NCI-H82 (cell line): ENCODE measurements at regions not wholly inside any gene's neighbourhood (a gene's known extent, or its start where the extent isn't known, plus 50 kb on each side); places are given as distances from the start of the nearest gene placed in this dataset.
"Not testable (repeated sequence)": the region's sequence is repeated elsewhere in the genome, so short reads cannot be mapped to it uniquely, and the experiment has no call there.

ENCODE experiments used
- DNase-seq: peaks from one replicate; lab custom pipeline; 2025; lab: John Stamatoyannopoulos, UW

GRCh38 chr2:149806651-149807050, 219.1 kb upstream of the MMADHC start:
- DNase-seq, result no peak

GRCh38 chr2:149800624-149801542, 213.3 kb upstream of the MMADHC start:
- DNase-seq, result no peak

- peak; percentile 56 for DNase-seq
Measured at GRCh38 chr2:149799013-149799705, 211.6 kb upstream of the MMADHC start.

GRCh38 chr2:149797030-149797429, 209.5 kb upstream of the MMADHC start:
- no peak for DNase-seq

GRCh38 chr2:149789549-149789948, 202.0 kb upstream of the MMADHC start:
- DNase-seq, result no peak

GRCh38 chr2:149787206-149787605, 199.6 kb upstream of the MMADHC start:
- no peak for DNase-seq

GRCh38 chr2:149783284-149783683, 195.7 kb upstream of the MMADHC start:
- DNase-seq, result no peak

- DNase-seq, result no peak
Measured at GRCh38 chr2:149782572-149782971, 195.0 kb upstream of the MMADHC start.

GRCh38 chr2:149781263-149781808, 193.8 kb upstream of the MMADHC start:
- no peak for DNase-seq

- DNase-seq, result no peak
Measured at GRCh38 chr2:149773006-149773405, 185.4 kb upstream of the MMADHC start.

- peak; percentile 55 for DNase-seq
Measured at GRCh38 chr2:149768320-149768799, 180.8 kb upstream of the MMADHC start.

- peak; percentile 12 for DNase-seq
Measured at GRCh38 chr2:149767516-149767974, 180.0 kb upstream of the MMADHC start.

GRCh38 chr2:149766339-149766738, 178.8 kb upstream of the MMADHC start:
- DNase-seq, result no peak

- no peak for DNase-seq
Measured at GRCh38 chr2:149765636-149766035, 178.1 kb upstream of the MMADHC start.

GRCh38 chr2:149765003-149765402, 177.4 kb upstream of the MMADHC start:
- DNase-seq, result no peak

GRCh38 chr2:149763358-149763757, 175.8 kb upstream of the MMADHC start:
- no peak for DNase-seq

- no peak for DNase-seq
Measured at GRCh38 chr2:149761611-149762010, 174.0 kb upstream of the MMADHC start.

GRCh38 chr2:149759382-149759781, 171.8 kb upstream of the MMADHC start:
- not testable (repeated sequence) for DNase-seq

- DNase-seq, result not testable (repeated sequence)
Measured at GRCh38 chr2:149754722-149755121, 167.1 kb upstream of the MMADHC start.

GRCh38 chr2:149747456-149747855, 159.9 kb upstream of the MMADHC start:
- DNase-seq, result no peak

GRCh38 chr2:149745396-149746230, 158.0 kb upstream of the MMADHC start:
- DNase-seq, result no peak

GRCh38 chr2:149744865-149745264, 157.3 kb upstream of the MMADHC start:
- no peak for DNase-seq
